MM.1S (cell line): ENCODE measurements at regions not wholly inside any gene's neighbourhood (a gene's known extent, or its start where the extent isn't known, plus 50 kb on each side); places are given as distances from the start of the nearest gene placed in this dataset.

ENCODE experiments used
- DNase-seq: peaks from one replicate; pipeline ENCODE4 v3.0.0-alpha.2; 2015
- H2AFZ ChIP-seq: fragments of 300-600 bp; sonication (generic); 2 replicates; pipeline ENCODE4 v1.6.0; 2016; ENCODE audit warnings: antibody characterized with exemption, low read length
- H3F3A ChIP-seq: fragments of 300-600 bp; sonication (generic); 2 replicates; pipeline ENCODE4 v1.6.1; 2016; ENCODE audit warnings: mild to moderate bottlenecking, antibody characterized with exemption, low read length, moderate library complexity, mixed read lengths; ENCODE audit not compliant: insufficient read depth
- H3K27ac ChIP-seq: fragments of 300-600 bp; sonication (generic); 2 replicates; pipeline ENCODE4 v1.5.1; 2016; ENCODE audit warnings: mild to moderate bottlenecking, low read length
- H3K27me3 ChIP-seq: fragments of 300-600 bp; sonication (generic); replicated peaks from 2 replicates; pipeline ENCODE4 v1.6.0; 2016; ENCODE audit warnings: low read length; ENCODE audit not compliant: insufficient read depth
- H3K36me3 ChIP-seq: fragments of 300-600 bp; sonication (generic); replicated peaks from 2 replicates; pipeline ENCODE4 v1.6.1; 2016; ENCODE audit warnings: mild to moderate bottlenecking, low read length, mixed read lengths; ENCODE audit not compliant: insufficient read depth
- H3K4me1 ChIP-seq: fragments of 300-600 bp; sonication (generic); 2 replicates; pipeline ENCODE4 v1.6.1; 2016; ENCODE audit warnings: low read length, mixed read lengths
- H3K4me2 ChIP-seq: fragments of 300-600 bp; sonication (generic); 2 replicates; pipeline ENCODE4 v1.6.0; 2016; ENCODE audit warnings: low read depth, low read length
- H3K4me3 ChIP-seq: fragments of 300-600 bp; sonication (generic); 2 replicates; pipeline ENCODE4 v1.5.1; 2016; ENCODE audit warnings: low read length, mixed read lengths
- H3K79me2 ChIP-seq: fragments of 300-600 bp; sonication (generic); 2 replicates; pipeline ENCODE4 v1.6.1; 2016; ENCODE audit warnings: mixed run types, low read length, mixed read lengths
- H3K9ac ChIP-seq: fragments of 300-600 bp; sonication (generic); 2 replicates; pipeline ENCODE4 v1.6.1; 2016; ENCODE audit warnings: low read length, mixed read lengths
- H3K9me2 ChIP-seq: fragments of 300-600 bp; sonication (generic); replicated peaks from 2 replicates; pipeline ENCODE4 v1.6.1; 2016; ENCODE audit warnings: mild to moderate bottlenecking, low read length, mixed read lengths; ENCODE audit not compliant: insufficient read depth
- H3K9me3 ChIP-seq: fragments of 300-600 bp; sonication (generic); replicated peaks from 2 replicates; pipeline ENCODE4 v1.6.1; 2016; ENCODE audit warnings: mild to moderate bottlenecking, low read length, mixed read lengths; ENCODE audit not compliant: insufficient read depth
- H4K20me1 ChIP-seq: fragments of 300-600 bp; sonication (generic); 2 replicates; pipeline ENCODE4 v1.6.1; 2016; ENCODE audit warnings: mild to moderate bottlenecking, low read length, moderate library complexity, mixed read lengths; ENCODE audit not compliant: insufficient read depth
- CTCF ChIP-seq: fragments of 300-600 bp; sonication (generic); IDR thresholded peaks from 2 replicates; pipeline ENCODE4 v1.5.1; 2016; ENCODE audit warnings: antibody characterized with exemption, low read length, mixed read lengths
- EZH2 ChIP-seq: fragments of 300-600 bp; sonication (generic); optimal IDR thresholded peaks from 2 replicates; pipeline ENCODE3; 2017; ENCODE audit warnings: low read depth, mild to moderate bottlenecking, antibody characterized with exemption, low read length, mixed read lengths
- EZH2phosphoT487 ChIP-seq: fragments of 300-600 bp; sonication (generic); IDR thresholded peaks from 2 replicates; pipeline ENCODE4 v1.6.1; 2018; ENCODE audit warnings: antibody characterized with exemption, low read length

- Histone ChIP-seq H3K9ac (no peak overlapping the region), H3K36me3 (no peaks in the 10 kb centered on the region), H4K20me1 (no peaks in the 10 kb centered on the region), H3K27ac (no peak overlapping the region), H3K4me2 (no peak overlapping the region), H3K27me3 (no peaks in the 10 kb centered on the region), H3K9me3 (no peaks in the 10 kb centered on the region), H3K9me2 (no peaks in the 10 kb centered on the region), H3K79me2 (no peaks in the 10 kb centered on the region), H3K4me1 (no peaks in the 10 kb centered on the region), H3K4me3 (no peak overlapping the region), H3F3A (no peaks in the 10 kb centered on the region), H2AFZ (no peak overlapping the region)
- DNase-seq = no peak
- no peak for TF ChIP-seq EZH2
- TF ChIP-seq EZH2phosphoT487 = no peak
- no peak for TF ChIP-seq CTCF
These were observed 475.6 kb downstream of the MED13L start for GRCh38 chr12:115801871-115802270.

- H3K4me2 ChIP-seq = no peak overlapping the region
- no peaks in the 10 kb centered on the region for H3K4me1 ChIP-seq
- no peaks in the 10 kb centered on the region for H3K36me3 ChIP-seq
- no peak overlapping the region for H3K27ac ChIP-seq
- H3K27me3 ChIP-seq = no peaks in the 10 kb centered on the region
- no peak overlapping the region for H2AFZ ChIP-seq
- no peak overlapping the region for H3K9ac ChIP-seq
- no peaks in the 10 kb centered on the region for H3F3A ChIP-seq
- H3K9me3 ChIP-seq = no peaks in the 10 kb centered on the region
- H3K79me2 ChIP-seq = no peaks in the 10 kb centered on the region
- TF ChIP-seq EZH2 (no peak), EZH2phosphoT487 (no peak), CTCF (no peak)
- no peaks in the 10 kb centered on the region for H3K9me2 ChIP-seq
- H3K4me3 ChIP-seq = no peak overlapping the region
- no peak for DNase-seq
- no peaks in the 10 kb centered on the region for H4K20me1 ChIP-seq
These were observed 477.9 kb downstream of the MED13L start for GRCh38 chr12:115799610-115800009.

GRCh38 chr12:115798309-115798917 is 479.1 kb downstream of the MED13L start:
- Histone ChIP-seq H3K9me2 (no peaks in the 10 kb centered on the region), H3K9ac (no peak overlapping the region), H3K27ac (no peak overlapping the region), H3F3A (no peaks in the 10 kb centered on the region), H3K4me2 (no peak overlapping the region), H3K9me3 (no peaks in the 10 kb centered on the region), H2AFZ (no peak overlapping the region), H3K79me2 (no peaks in the 10 kb centered on the region), H3K4me3 (no peak overlapping the region), H4K20me1 (no peaks in the 10 kb centered on the region), H3K27me3 (no peaks in the 10 kb centered on the region), H3K4me1 (no peaks in the 10 kb centered on the region), H3K36me3 (no peaks in the 10 kb centered on the region)
- TF ChIP-seq EZH2 (no peak), EZH2phosphoT487 (no peak), CTCF (no peak)
- peak; percentile 14 for DNase-seq
